Astrocyte (in vitro differentiated cells and primary cell): ENCODE measurements at regions not wholly inside any gene's neighbourhood (a gene's known extent, or its start where the extent isn't known, plus 50 kb on each side); places are given as distances from the start of the nearest gene placed in this dataset.

Experiments used
- DNase-seq: peaks from one replicate; pipeline ENCODE4 v3.0.0-alpha.2; 2010; ENCODE audit warnings: low read depth
- FAIRE-seq: peaks from 2 replicates; lab custom pipeline; 2011; peaks lifted over from hg19 to GRCh38; lab: Jason Lieb, UNC
- H2AFZ ChIP-seq: 2 replicates; pipeline ENCODE4 v1.6.0; 2012; ENCODE audit warnings: low read depth, low read length, inconsistent platforms
- H3K27ac ChIP-seq: 2 replicates; pipeline ENCODE4 v1.5.1; 2011; ENCODE audit warnings: low read depth, low read length, inconsistent platforms
- H3K27me3 ChIP-seq: 2 replicates; pipeline ENCODE4 v1.6.0; 2011; ENCODE audit warnings: low read length, inconsistent platforms; ENCODE audit not compliant: insufficient read depth
- H3K36me3 ChIP-seq: 2 replicates; pipeline ENCODE4 v1.5.1; 2011; ENCODE audit warnings: low read length, inconsistent platforms; ENCODE audit not compliant: insufficient read depth
- H3K4me1 ChIP-seq: 2 replicates; pipeline ENCODE4 v1.5.1; 2011; ENCODE audit warnings: low read length, inconsistent platforms; ENCODE audit not compliant: insufficient read depth
- H3K4me2 ChIP-seq: 2 replicates; pipeline ENCODE4 v1.6.0; 2012; ENCODE audit warnings: low read length, inconsistent platforms
- H3K4me3 ChIP-seq: 2 replicates; pipeline ENCODE4 v1.5.1; 2011; ENCODE audit warnings: low read depth, mild to moderate bottlenecking, low read length, inconsistent platforms; ENCODE audit not compliant: insufficient read depth
- H3K79me2 ChIP-seq: 2 replicates; pipeline ENCODE4 v1.6.0; 2012; ENCODE audit warnings: mild to moderate bottlenecking, low read length, inconsistent platforms; ENCODE audit not compliant: insufficient read depth
- H3K9ac ChIP-seq: 2 replicates; pipeline ENCODE4 v1.6.0; 2012; ENCODE audit warnings: mild to moderate bottlenecking, low read length, inconsistent platforms
- H3K9me3 ChIP-seq: 2 replicates; pipeline ENCODE4 v1.5.1; 2012; ENCODE audit warnings: low read depth, mild to moderate bottlenecking, low read length, inconsistent platforms; ENCODE audit not compliant: insufficient read depth
- H4K20me1 ChIP-seq: 2 replicates; pipeline ENCODE4 v1.6.0; 2012; ENCODE audit warnings: low read length, inconsistent platforms; ENCODE audit not compliant: insufficient read depth
- H3K27ac Mint-ChIP-seq: one replicate; pipeline ENCODE4 v1.8.0; 2021; ENCODE audit warnings: mild to moderate bottlenecking, mixed read lengths; ENCODE audit not compliant: unreplicated experiment
- H3K27me3 Mint-ChIP-seq: one replicate; pipeline ENCODE4 v1.8.0; 2021; ENCODE audit warnings: low read depth, mixed read lengths; ENCODE audit not compliant: unreplicated experiment
- H3K36me3 Mint-ChIP-seq: one replicate; pipeline ENCODE4 v1.8.0; 2021; ENCODE audit warnings: low read depth, mixed read lengths; ENCODE audit not compliant: unreplicated experiment
- H3K4me1 Mint-ChIP-seq: one replicate; pipeline ENCODE4 v1.8.0; 2021; ENCODE audit warnings: low read depth, mixed read lengths; ENCODE audit not compliant: unreplicated experiment
- H3K4me3 Mint-ChIP-seq: one replicate; pipeline ENCODE4 v1.8.0; 2021; ENCODE audit warnings: mild to moderate bottlenecking, moderate library complexity, mixed read lengths; ENCODE audit not compliant: unreplicated experiment
- H3K9me3 Mint-ChIP-seq: one replicate; pipeline ENCODE4 v1.8.0; 2021; ENCODE audit warnings: mild to moderate bottlenecking, mixed read lengths; ENCODE audit not compliant: unreplicated experiment
- CTCF ChIP-seq: IDR thresholded peaks from 2 replicates; pipeline ENCODE4 v1.5.1; 2011; ENCODE audit warnings: low read depth, mild to moderate bottlenecking, inconsistent platforms, low read length, moderate library complexity; ENCODE audit not compliant: insufficient read depth
- EZH2 ChIP-seq: IDR thresholded peaks from 2 replicates; pipeline ENCODE4 v1.6.1; 2012; ENCODE audit warnings: mild to moderate bottlenecking, low read length, inconsistent platforms; ENCODE audit not compliant: insufficient read depth

GRCh38 chr9:74138182-74138581 is 359.0 kb upstream of the RORB start:
- H3K9me3 Mint-ChIP-seq: no peaks in the 10 kb centered on the region
- FAIRE-seq: no peak
- TF ChIP-seq CTCF (no peak), EZH2 (no peak)
- Histone ChIP-seq H3K4me1 (no peaks in the 10 kb centered on the region), H3K4me2 (no peak overlapping the region), H3K27ac (no peak overlapping the region), H3K9ac (no peak overlapping the region), H3K27me3 (no peaks in the 10 kb centered on the region), H2AFZ (no peak overlapping the region), H3K79me2 (no peaks in the 10 kb centered on the region), H3K9me3 (no peaks in the 10 kb centered on the region), H3K4me3 (no peak overlapping the region), H3K36me3 (no peaks in the 10 kb centered on the region), H4K20me1 (no peaks in the 10 kb centered on the region)
- H3K27me3 Mint-ChIP-seq: no peaks in the 10 kb centered on the region
- no peak overlapping the region for H3K4me3 Mint-ChIP-seq
- no peaks in the 10 kb centered on the region for H3K4me1 Mint-ChIP-seq
- H3K27ac Mint-ChIP-seq: no peak overlapping the region
- no peak for DNase-seq
- no peaks in the 10 kb centered on the region for H3K36me3 Mint-ChIP-seq

- H3K36me3 ChIP-seq: no peaks in the 10 kb centered on the region
- no peak overlapping the region for H2AFZ ChIP-seq
- H4K20me1 ChIP-seq: no peaks in the 10 kb centered on the region
- H3K9ac ChIP-seq: no peak overlapping the region
- FAIRE-seq (no peak), DNase-seq (no peak)
- H3K27me3 ChIP-seq: no peaks in the 10 kb centered on the region
- H3K79me2 ChIP-seq: no peaks in the 10 kb centered on the region
- H3K4me1 Mint-ChIP-seq: no peaks in the 10 kb centered on the region
- H3K9me3 ChIP-seq: no peaks in the 10 kb centered on the region
- TF ChIP-seq CTCF: no peak
- no peak for TF ChIP-seq EZH2
- H3K27ac Mint-ChIP-seq: no peak overlapping the region
- H3K4me1 ChIP-seq: no peaks in the 10 kb centered on the region
- H3K4me3 ChIP-seq: no peak overlapping the region
- no peak overlapping the region for H3K27ac ChIP-seq
- no peak overlapping the region for H3K4me3 Mint-ChIP-seq
- no peaks in the 10 kb centered on the region for H3K27me3 Mint-ChIP-seq
- no peak overlapping the region for H3K4me2 ChIP-seq
- no peaks in the 10 kb centered on the region for H3K9me3 Mint-ChIP-seq
- no peaks in the 10 kb centered on the region for H3K36me3 Mint-ChIP-seq
Observed at GRCh38 chr9:74140141-74140540, 357.0 kb upstream of the RORB start.

- Histone ChIP-seq H3K27me3 (no peaks in the 10 kb centered on the region), H3K36me3 (no peaks in the 10 kb centered on the region), H3K9ac (no peak overlapping the region), H2AFZ (no peak overlapping the region), H3K9me3 (peaks cover 3% of the 10 kb centered on the region), H3K4me3 (no peak overlapping the region), H3K4me1 (no peaks in the 10 kb centered on the region), H3K27ac (no peak overlapping the region), H4K20me1 (no peaks in the 10 kb centered on the region), H3K4me2 (peak overlapping the region; percentile 23), H3K79me2 (no peaks in the 10 kb centered on the region)
- peak; percentile 29 for DNase-seq
- TF ChIP-seq EZH2: no peak
- no peak for TF ChIP-seq CTCF
- H3K27ac Mint-ChIP-seq: no peak overlapping the region
- H3K27me3 Mint-ChIP-seq: no peaks in the 10 kb centered on the region
- H3K9me3 Mint-ChIP-seq: no peaks in the 10 kb centered on the region
- H3K4me3 Mint-ChIP-seq: no peak overlapping the region
- H3K36me3 Mint-ChIP-seq: no peaks in the 10 kb centered on the region
- FAIRE-seq: no peak
- H3K4me1 Mint-ChIP-seq: no peaks in the 10 kb centered on the region
Observed at GRCh38 chr9:74147906-74148305, 349.2 kb upstream of the RORB start.
